Adrenal gland (tissue), 9 donors: ENCODE measurements at regions not wholly inside any gene's neighbourhood (a gene's known extent, or its start where the extent isn't known, plus 50 kb on each side); places are given as distances from the start of the nearest gene placed in this dataset.

ENCODE experiments used
- DNase-seq, 7 donors: peaks; one replicate each; pipeline ENCODE4 v3.0.0-alpha.2; 2019 to 2020
- H3K27ac ChIP-seq, 5 donors: fragments of 200-600 bp; sonication (generic) in 4 of 5; 1 replicate in 3 of 5; 2 replicates in 2 of 5; pipeline versions ENCODE4 v1.5.1 to v1.8.0; 2016 to 2020; ENCODE audit warnings: mild to moderate bottlenecking in 1 of 5
- H3K27me3 ChIP-seq: fragments of 200-600 bp; 2 replicates; pipeline ENCODE4 v1.8.0; 2021
- H3K36me3 ChIP-seq, 2 donors: fragments of 200-600 bp; replicated peaks in 1 of 2; 1 replicate in 1 of 2; 2 replicates in 1 of 2; pipeline versions ENCODE4 v1.5.1 to v1.8.0; 2018 to 2022
- H3K4me1 ChIP-seq, 2 donors: fragments of 200-600 bp; replicated peaks in 1 of 2; 1 replicate in 1 of 2; 2 replicates in 1 of 2; pipeline versions ENCODE4 v1.5.1 to v1.8.0; 2018 to 2021
- H3K4me3 ChIP-seq, 4 donors: fragments of 200-600 bp; sonication (generic) in 3 of 4; one replicate each; pipeline ENCODE4 v1.5.1; 2016 to 2018
- H3K9me3 ChIP-seq, 3 donors: fragments of 200-600 bp; sonication (generic) in 1 of 3; replicated peaks in 1 of 3; 1 replicate in 2 of 3; 2 replicates in 1 of 3; pipeline versions ENCODE4 v1.5.1 to v1.8.0; 2016 to 2021
- POLR2A ChIP-seq, 2 donors: fragments of 450-650 bp; IDR thresholded peaks; one replicate each; pipeline ENCODE4 v1.6.1; 2017; ENCODE audit warnings: antibody characterized with exemption in 2 of 2, mild to moderate bottlenecking in 2 of 2, moderate library complexity in 1 of 2
- WGBS, 4 donors: extraction: QIAGEN DNeasy Blood & Tissue Kit in 2 of 4; methylation state at CpG; one replicate each; pipeline versions ENCODE4 v1.1.5 to v1.1.7; 2013 to 2017; 5-methylcytosine and 5-hydroxymethylcytosine counted together
- intact Hi-C, 2 donors: fragments of 100-400 bp; cut with DNase I; formaldehyde crosslinking; loops; one replicate each; pipeline versions ENCODE4 v1.14.1 to v1.15.0; 2022 to 2023
- TF ChIP-seq, protein P1 (sequence below), 6 experiments: fragments of 450-650 bp in 4 of 6; fragments of 200-600 bp in 2 of 6; sonication (generic) in 1 of 6; IDR thresholded peaks; 1 replicate in 5 of 6; 2 replicates in 1 of 6; pipeline versions ENCODE4 v1.5.1 to v1.8.0; 2016 to 2021; ENCODE audit warnings: antibody characterized with exemption in 6 of 6, mild to moderate bottlenecking in 2 of 6, moderate library complexity in 1 of 6
- donor health status: healthy with polysubstance abuse.
- donor health status: Bipolar disorder and iron deficiency.
- donor health status: DM: yes; HTN: yes; CAD: no.
- donor health status: DM: no; HTN: no; CAD: no.
- donor health status: DM: no; HTN: no; CAD: no.

- Histone ChIP-seq H3K27me3 (no peaks in the 10 kb centered on the region), H3K4me1 (no peaks in the 10 kb centered on the region), H3K4me3 (no peak overlapping the region), H3K36me3 (no peaks in the 10 kb centered on the region), H3K27ac (no peak overlapping the region), H3K9me3 (no peaks in the 10 kb centered on the region)
- DNase-seq: no peak
- TF ChIP-seq, protein P1, sequence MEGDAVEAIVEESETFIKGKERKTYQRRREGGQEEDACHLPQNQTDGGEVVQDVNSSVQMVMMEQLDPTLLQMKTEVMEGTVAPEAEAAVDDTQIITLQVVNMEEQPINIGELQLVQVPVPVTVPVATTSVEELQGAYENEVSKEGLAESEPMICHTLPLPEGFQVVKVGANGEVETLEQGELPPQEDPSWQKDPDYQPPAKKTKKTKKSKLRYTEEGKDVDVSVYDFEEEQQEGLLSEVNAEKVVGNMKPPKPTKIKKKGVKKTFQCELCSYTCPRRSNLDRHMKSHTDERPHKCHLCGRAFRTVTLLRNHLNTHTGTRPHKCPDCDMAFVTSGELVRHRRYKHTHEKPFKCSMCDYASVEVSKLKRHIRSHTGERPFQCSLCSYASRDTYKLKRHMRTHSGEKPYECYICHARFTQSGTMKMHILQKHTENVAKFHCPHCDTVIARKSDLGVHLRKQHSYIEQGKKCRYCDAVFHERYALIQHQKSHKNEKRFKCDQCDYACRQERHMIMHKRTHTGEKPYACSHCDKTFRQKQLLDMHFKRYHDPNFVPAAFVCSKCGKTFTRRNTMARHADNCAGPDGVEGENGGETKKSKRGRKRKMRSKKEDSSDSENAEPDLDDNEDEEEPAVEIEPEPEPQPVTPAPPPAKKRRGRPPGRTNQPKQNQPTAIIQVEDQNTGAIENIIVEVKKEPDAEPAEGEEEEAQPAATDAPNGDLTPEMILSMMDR (IDR thresholded peaks at IDR 0.05): no peak
- no peak for TF ChIP-seq POLR2A (IDR thresholded peaks at IDR 0.05)
- intact Hi-C loops: no loop called here
- WGBS, 4 donors: 76 to 83% (median 80%) methylated on average over 5 of the region's 5 CpGs
Observed at GRCh38 chr5:174427304-174427703, 297.1 kb upstream of the MSX2 start.

- intact Hi-C loops: no loop called here
- TF ChIP-seq, protein P1 (IDR thresholded peaks at IDR 0.05): no peak
- Histone ChIP-seq H3K36me3 (no peaks in the 10 kb centered on the region), H3K4me3 (no peak overlapping the region), H3K9me3 (no peaks in the 10 kb centered on the region), H3K27me3 (no peaks in the 10 kb centered on the region), H3K4me1 (no peaks in the 10 kb centered on the region), H3K27ac (no peak overlapping the region)
- DNase-seq: no peak
- 84 to 90% (median 87%) methylated on average over 6 of the region's 6 CpGs for WGBS, 4 donors
Observed at GRCh38 chr5:174428895-174429294, 295.5 kb upstream of the MSX2 start.

DNA sequence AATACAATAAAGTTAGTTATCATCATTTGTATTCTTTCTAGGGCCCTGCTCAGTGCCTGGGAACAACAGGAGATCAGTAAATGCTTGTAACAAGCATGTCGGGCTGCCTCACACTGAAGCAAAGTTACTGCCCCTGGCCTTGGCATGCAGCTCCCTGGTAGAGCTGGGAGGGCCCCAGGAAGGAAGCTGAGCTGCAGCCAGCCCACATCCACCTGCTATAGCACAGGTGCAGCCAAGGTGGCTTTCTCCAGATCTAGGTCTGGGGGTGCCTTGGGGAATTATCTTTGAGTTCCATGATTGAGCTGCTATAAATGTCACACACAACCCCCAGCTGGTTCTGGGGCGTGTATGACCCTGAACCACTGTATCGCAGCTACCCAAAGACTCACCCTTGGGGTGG, 293.4 kb upstream of the MSX2 start:
- H3K4me3 ChIP-seq: no peak overlapping the region
- no peaks in the 10 kb centered on the region for H3K36me3 ChIP-seq
- 53 to 74% (median 63%) methylated on average over 2 to 3 of the region's 3 CpGs for WGBS, 4 donors
- DNase-seq: no peak
- no peaks in the 10 kb centered on the region for H3K27me3 ChIP-seq
- H3K9me3 ChIP-seq: no peaks in the 10 kb centered on the region
- intact Hi-C loops: no loop called here
- H3K27ac ChIP-seq: no peak overlapping the region
- TF ChIP-seq, protein P1 (IDR thresholded peaks at IDR 0.05): no peak
- TF ChIP-seq POLR2A (IDR thresholded peaks at IDR 0.05): no peak
- H3K4me1 ChIP-seq: no peaks in the 10 kb centered on the region

DNA sequence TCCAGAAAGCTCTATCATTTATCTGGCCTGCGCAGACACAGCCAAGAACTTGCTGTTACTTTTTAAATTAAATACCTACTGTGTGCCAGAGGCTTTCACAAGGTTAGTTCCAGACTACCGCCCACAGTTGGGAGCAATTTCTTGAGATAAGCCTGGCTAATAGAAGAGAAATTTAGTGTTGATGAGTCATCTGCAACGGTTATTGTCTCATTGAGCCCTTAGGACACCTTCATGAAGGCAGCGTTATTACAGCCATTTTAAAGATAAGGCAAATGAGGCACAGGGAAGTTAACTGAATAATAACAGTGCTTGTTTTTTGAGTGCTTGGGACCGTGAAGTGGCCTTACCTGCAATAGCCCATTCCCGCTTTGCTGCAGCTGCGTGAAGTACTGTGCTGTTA, 292.9 kb upstream of the MSX2 start:
- Histone ChIP-seq H3K27ac (no peak overlapping the region), H3K36me3 (no peaks in the 10 kb centered on the region), H3K4me3 (no peak overlapping the region), H3K9me3 (no peaks in the 10 kb centered on the region), H3K4me1 (no peaks in the 10 kb centered on the region), H3K27me3 (no peaks in the 10 kb centered on the region)
- 81 to 86% (median 82%) methylated on average over 7 of the region's 7 CpGs for WGBS, 4 donors
- TF ChIP-seq, protein P1 (IDR thresholded peaks at IDR 0.05): no peak
- no peak for TF ChIP-seq POLR2A (IDR thresholded peaks at IDR 0.05)
- no peak for DNase-seq
- intact Hi-C loops: no loop called here
